GM21381 (cell line): ENCODE measurements at regions not wholly inside any gene's neighbourhood (a gene's known extent, or its start where the extent isn't known, plus 50 kb on each side); places are given as distances from the start of the nearest gene placed in this dataset.
A peak's percentile ranks its signal among the peaks of the same experiment; 100 is the strongest.
"Not testable (repeated sequence)": the region's sequence is repeated elsewhere in the genome, so short reads cannot be mapped to it uniquely, and the experiment has no call there.

Experiments used
- ATAC-seq: cut with Tn5 transposase; IDR thresholded peaks from one replicate; pipeline ENCODE4 v1.9.1; 2021; ENCODE audit warnings: mild to moderate bottlenecking, moderate library complexity; ENCODE audit not compliant: unreplicated experiment

DNA sequence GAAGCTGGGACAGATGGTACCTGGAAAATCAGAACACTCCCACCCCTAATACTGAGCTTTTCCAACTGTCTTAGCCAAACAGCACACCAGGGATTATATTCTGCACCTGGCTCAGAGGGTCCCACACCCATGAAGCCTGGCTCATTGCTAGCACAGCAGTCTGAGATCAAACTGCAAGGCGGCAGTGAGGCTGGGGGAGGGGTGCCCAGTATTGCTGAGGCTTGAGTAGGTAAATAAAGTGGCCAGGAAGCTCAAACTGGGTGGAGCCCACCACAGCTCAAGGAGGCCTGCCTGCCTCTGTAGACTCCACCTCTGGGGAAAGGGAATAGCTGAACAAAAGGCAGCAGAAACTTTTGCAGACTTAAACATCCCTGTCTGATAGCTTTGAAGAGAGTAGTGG, 403.3 kb downstream of the MBD2 start:
- ATAC-seq = not testable (repeated sequence)

DNA sequence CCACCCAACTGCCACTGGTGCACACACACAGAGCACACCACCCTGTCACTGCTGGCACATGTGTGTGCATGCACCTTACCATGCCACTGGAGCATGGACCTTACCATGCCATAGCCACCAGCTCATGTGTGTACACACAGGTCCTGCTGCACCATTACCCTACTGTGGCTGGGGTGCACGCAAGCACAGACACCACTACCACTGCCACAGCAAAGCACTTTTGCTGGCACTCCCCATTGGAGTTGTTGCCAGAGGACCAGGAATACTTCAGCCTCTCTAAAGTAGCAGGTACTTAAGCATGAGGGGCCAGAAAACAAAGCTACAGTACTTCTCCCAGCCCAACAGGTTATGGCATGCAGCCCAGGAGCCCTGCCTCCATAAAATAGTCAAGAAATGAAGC, 404.8 kb downstream of the MBD2 start:
- ATAC-seq = no peak

DNA sequence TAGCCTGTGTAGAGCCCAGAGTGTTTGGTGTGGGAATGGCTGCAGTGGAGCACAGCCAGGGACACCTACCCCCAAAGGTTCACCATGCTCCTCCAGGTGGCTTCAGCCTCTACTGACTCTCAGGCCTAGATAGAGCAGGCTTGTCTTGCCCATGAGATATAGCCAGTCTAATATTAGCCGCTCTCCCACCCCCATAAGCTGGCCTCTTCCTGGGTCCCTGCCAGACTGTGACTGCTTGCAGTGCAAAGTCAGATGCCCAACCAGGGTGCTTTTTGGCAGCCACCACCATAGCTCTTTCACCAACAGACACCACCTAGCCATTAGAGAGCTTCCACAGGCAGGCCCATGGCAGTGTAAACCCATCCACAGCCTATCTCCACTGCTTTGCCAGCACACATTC, 405.3 kb downstream of the MBD2 start:
- no peak for ATAC-seq

DNA sequence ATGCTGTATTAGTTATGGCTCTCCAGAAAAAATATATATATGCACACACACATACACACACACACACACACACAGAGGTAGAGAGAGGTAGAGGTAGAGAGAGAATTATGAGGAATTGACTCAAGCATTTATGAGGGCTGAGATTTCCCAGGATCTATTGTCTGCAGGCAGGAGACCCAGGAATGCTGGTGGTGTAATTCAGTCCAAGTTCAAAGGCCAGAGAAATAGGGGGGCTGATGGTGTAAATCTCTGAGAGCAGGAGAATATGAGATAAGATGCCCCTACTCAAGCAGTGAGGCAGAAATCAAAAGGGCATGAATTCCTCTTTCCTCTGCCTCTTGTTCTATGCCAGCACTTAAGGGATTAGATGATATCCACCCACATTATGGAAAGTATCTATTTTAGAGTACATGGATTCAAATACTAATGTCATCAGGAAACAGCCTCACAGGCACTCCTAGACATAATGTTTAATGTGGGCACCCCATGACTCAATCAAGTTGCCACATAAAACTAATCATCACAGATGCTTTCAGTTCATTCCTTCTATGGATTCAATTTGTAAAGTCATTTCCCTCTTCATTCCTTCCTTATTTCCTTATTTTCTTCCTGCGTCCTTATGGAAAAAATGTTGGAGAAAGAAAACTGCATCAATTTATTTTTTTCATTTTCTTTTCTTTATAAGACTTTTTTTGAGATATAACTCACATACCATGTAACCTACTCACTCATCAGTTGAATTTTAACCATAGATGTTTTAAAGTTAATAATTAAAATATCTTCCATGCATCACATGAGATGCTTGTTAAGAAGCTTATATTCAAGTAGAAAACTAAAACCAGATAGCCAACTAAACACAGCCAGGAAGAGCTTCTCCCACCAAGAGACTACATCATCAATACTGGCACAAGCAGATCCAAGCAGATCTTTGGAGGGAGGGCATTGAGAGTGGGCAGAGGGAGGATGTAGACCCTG, 406.2 kb downstream of the MBD2 start:
- no peak for ATAC-seq

DNA sequence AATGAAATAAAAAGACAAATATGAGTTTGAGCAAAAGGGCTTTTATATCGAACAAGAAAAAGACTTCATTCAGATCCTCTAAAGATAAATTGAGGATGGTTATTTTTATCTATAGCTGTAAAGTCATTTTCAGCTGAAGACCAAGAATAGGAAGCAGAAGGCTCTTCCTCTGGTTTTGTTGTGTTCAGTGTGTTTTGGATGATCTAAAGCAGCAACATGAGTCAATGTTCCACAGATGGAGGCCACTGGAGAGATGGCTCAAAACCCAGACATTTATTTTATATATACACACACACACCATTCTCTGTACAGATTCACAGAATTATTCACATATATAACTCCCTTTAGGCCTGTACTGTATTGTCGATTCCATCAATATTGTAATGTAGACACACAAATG, 424.3 kb downstream of the MBD2 start:
- no peak for ATAC-seq

DNA sequence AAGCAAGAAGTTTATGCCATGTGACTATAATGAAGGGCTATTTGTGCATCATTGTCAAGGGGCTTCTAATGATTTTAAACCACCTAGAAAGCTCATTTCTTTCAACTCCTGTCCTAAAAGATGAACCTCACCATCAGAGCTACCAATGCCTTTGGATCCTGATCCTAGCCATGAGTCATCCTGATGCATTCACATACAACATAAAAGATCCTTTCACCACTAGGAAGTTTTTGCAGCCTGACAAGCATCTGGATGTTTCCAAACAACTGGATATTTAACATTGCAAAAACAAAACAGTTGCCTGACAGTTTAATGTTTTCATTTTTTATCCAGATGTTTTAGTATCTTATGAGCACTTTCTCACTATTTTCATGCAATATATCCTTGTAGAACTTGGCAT, 425.3 kb downstream of the MBD2 start:
- no peak for ATAC-seq

DNA sequence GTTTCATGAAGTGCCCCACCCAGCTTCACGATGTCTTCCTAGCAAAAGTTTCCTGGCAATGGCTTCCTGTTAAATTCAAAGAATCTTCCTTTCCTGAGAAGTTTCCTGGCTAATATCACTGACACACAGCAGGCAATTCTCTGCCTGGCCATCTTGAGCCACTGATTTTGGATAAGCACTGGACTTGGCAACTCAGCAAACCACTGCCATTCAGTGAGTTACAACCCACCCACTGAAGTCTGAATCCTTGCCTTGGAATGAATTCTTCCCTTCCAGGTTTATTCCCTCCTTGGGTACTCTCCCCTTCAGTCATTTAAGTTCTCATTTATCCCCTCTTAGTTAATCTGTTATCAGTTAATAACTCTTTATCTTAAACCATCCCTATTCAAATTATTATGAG, 426.0 kb downstream of the MBD2 start:
- ATAC-seq = no peak

DNA sequence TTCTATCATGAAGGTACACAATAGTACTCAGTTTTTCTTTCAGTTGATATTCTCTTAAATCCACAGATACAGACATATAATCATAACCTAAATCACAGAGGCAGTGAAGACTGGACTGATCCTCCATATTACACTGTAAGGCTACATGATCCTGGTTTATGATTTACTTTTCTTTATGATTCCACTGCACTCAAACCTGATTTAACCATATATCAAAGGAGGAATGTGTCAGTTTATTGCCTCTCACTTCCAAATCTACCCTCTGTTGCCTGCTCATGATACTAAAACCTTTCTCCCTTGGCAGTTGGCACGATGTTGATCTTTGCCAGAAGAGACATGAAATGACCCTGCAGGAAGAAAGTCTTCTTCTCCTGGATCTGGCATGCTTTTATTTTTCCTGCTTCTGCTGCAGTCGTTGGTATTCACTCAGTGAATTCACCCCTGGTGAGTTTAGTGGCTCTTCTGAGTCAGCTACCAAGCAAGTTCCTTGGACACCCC, 426.4 kb downstream of the MBD2 start:
- no peak for ATAC-seq

DNA sequence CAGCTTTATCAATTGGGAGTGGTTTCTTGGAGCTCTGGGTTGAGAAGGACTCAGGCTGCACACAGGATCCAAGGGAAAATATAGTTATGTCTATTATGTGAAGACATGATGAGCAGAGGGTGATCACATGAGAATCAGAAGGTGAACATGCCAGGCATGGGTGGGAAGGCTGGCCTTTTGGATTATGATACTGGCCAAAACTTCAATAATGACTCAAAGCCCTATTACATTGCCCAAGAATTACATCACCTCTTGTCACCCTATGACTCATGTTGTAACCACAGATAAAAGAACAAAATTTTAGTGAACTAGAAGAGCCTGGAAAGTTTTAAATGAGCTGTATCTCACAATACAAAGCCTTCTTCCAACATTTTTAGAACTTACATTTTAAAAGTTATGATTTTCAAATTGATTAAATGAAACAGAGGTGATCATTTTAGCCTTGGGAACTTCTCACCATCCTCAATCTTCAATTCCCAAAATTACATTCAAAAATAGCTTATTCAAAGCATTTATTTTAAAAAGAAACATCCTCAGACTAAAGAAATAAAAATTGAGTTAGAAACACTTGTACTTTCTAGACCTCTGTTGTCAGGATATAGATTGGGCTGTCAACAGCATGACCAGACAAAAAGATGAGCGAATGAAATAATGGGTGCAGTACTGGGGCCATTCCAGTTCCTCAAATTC, 428.3 kb downstream of the MBD2 start:
- peak; percentile 87 for ATAC-seq

DNA sequence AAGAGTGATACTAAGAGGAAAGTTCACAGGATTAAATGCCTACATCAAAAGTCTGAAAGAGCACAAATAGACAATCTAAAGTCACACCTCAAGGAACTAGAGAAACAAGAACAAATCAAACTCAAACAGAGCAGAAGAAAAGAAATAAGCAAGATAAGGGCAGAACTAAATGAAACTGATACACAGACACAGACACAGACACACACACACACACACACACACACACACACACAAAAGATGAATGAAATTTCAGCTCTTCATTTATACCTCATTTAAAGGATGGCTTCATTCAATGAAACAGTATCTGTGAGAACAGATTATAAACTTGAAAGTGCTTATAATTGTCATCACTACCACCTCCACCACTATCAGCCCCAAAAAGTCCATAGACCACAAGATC, 428.9 kb downstream of the MBD2 start:
- ATAC-seq = no peak

DNA sequence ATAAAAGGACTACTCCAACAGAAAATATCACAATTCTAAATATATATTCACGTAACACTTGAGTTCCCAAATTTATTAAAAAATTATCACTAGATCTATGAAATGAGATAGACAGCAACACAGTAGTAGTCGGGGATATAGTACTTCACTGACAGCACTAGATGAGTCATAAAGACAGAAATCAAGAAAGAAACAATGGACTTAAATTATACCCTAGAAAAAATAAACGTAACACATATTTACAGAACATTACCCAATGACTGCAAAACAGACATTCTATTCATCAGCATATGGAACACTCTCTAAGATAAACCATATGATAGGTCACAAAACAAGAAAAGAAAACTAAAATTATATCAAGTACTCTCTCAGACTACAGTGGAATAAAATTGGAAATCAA, 429.4 kb downstream of the MBD2 start:
- ATAC-seq = no peak

DNA sequence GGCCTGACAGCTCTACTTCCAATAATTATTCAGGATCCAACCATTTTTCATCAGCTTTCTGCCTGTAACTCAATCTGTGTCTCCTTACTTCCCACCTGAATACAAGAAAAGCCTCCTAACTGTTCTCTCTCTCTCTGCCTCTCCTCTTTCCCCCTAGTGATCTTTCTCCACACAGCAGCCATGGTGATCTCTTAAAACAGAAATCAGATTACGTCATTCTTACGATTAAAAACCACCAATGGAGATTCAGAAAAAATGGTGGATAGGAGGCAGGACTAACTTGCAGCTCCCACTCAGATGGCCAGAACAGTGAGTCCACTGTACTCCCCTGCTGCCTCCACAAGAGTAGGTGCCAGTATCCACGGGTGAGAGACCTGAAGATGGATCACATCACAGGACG, 431.7 kb downstream of the MBD2 start:
- no peak for ATAC-seq

DNA sequence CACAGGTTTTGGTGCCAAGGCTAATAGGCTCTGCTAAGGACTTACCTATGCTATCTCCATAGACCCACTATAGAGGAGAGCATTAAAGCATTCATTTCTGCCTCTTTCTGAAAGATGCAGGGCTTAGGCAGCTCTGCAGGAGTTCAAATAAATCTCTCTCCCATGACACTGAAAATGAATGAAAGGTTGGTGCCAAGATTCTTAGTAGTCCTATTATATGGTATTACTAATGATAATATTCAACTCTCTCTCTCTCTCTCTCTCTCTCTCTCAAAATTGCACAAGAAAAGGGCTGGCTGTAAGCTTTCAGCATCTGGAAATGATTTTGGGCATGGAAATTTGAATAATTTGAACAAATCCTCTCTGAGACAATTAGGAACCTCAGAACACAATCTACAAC, 433.7 kb downstream of the MBD2 start:
- no peak for ATAC-seq

DNA sequence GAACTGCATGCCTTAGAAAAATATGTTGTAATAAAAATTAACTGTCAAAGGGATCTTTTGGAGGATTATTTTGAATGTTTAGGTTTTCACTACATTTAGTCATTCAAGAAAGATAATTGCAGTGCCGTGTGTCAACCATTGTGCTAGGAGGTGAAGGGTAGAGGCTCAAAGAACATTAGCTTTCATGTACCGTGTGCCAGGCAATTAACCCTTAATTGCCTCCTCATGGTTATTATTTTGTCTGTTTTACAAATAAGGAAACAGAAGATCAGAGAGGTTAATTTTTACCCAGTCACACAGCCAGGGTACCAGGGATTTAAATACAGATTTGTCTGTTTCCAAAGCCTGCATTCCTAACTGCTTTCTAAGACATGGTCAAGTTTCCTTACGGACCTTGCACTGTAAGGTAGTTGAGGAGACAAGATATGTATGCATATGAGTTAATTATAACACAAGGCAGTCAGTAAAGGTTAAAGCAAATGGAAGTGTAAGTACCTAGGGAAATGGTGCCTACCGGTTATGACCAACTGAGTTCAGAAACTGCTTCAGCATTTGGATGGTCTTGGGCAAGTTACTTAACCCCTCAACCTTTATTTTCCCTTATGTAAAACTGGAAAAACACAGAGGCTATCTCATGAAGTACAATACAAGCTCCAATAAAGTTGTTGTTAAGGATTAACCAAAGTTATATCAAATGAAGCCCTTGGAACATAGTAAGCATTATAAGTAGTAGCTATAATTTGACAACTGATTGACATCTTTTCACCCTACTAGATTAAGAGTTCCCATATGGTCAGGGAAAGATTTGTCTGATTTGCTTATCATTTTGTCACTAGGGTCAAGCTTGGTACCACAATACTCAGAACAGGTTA, 434.9 kb downstream of the MBD2 start:
- no peak for ATAC-seq

DNA sequence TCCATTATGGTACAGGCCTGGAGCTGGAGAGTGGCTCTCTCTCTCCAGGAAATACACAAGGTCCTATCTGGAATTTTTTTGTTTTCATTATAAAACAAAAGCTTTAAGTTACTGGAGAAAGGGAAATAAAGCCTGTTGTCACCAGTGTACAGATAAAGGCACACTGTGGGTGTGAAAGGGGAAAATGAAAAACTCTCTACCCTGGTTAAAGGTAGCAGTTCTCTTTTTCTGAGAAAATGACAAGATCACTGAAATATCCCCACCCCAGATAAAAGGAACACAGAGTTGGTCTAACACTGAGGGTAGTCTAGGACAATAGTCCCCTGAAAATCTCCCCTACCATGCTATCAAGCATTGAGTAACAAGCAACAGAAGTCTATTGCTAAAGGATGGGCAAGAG, 438.7 kb downstream of the MBD2 start:
- ATAC-seq = no peak

DNA sequence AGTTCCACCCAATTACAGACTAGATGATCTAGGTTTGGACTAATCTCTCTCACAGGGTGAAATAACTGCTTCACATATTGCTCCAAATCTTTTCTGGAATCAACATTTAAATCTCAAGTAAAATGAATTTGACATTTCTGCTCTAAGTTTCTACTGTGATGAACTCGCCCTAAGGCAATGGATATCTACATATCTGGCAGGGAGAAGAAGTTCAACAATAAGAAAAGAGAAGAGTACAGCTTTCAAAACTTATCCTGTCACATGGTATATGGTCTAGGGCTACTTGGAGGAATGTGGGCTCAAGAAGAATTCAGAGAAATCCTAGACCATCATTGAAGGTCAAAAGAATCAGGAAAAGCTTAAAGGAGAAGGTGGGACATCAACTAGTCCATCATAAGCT, 440.2 kb downstream of the MBD2 start:
- no peak for ATAC-seq

DNA sequence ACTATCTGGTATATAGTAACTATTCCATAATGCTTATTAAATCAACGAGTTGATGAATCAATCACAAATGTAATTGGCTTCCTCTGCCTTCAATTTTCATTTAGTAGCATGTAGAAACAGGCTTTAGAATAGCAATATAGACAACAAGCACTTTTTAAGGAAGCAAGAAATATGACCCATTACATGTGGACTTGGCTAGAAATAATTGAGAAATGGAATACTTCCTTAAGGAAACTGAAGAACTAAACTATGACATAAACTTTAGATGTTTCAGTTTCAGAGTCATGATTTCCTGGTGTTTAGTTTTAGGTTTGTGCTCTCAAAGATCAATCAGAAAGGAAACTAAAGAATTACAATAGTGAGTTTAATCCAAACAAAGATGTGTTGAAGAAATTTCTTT, 443.8 kb downstream of the MBD2 start:
- no peak for ATAC-seq

DNA sequence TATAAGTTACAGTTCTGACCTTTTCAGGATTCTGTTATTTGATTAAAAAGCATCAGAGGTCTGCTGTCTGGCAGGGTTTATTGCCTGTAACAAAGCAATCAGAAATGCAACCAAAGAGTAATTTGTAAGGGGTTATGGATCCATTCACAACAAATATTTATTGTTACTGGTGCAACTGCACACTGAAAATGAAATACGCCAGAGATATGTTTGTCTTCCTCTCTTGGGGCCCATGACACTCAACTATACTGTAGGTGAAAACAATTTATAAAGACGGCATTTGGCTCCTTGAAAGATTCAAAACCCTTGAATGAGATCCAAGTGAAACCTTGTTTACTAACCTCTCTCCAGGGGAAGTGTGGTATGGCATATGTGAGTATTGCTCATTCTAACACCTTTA, 452.2 kb downstream of the MBD2 start:
- ATAC-seq = no peak

DNA sequence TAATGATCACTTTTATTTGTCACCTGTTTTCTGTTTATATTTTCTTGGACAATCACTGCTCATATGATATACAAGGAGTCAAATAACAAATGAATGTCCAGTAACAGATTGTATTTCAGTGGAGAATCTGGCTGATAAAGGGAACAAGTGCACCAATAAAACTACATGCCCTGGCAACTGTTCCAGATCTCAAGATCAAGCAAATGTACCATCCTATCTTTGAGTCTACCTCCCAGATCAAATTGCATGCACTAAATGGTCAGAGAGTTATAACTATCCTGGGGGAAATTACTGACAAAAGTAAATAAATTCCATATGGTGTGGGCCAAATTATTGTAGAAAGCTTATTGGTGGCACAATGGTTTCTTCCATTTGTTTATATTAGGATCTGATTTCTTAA, 452.8 kb downstream of the MBD2 start:
- no peak for ATAC-seq

DNA sequence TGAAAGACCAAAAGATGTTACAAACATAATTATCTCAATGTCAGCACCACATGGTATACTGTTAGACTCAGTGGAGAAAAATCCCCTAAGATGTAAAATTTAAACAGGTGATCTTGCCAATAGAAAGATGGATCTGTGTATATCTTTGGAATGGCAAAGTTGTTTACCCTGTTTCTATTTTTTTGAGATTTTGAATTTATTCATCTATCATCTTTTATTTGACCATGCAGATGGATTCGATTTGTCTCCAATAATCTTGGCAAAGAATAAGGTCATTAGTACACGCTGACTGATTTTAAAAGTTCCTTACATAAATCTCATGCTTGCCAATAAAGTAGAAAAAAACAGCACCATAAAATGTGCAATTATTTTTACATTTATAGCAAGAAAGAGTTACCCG, 459.3 kb downstream of the MBD2 start:
- ATAC-seq = no peak

DNA sequence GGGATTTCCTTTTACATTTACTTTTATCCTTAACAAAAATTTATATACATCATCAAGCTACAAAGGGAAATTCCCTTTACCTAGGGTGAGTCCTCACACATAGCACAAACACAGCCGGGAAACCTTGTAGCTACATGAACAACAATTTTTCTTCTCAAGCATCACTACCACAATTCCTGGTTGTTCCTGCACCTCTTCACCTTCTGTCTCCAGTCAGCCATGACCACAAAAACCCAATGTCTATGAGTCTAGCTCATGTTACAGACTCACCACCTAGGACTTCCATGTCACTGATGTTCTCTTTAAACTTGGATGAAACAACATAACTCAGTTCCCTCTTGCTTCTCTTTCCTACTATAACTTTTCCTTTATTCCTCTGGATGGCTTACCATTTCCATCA, 460.4 kb downstream of the MBD2 start:
- ATAC-seq = no peak
